SK-N-MC (cell line): ENCODE measurements at regions not wholly inside any gene's neighbourhood (a gene's known extent, or its start where the extent isn't known, plus 50 kb on each side); places are given as distances from the start of the nearest gene placed in this dataset.
"Not testable (repeated sequence)": the region's sequence is repeated elsewhere in the genome, so short reads cannot be mapped to it uniquely, and the experiment has no call there.

Source experiments
- EZH2 ChIP-seq: fragments of 200-600 bp; sonication (generic); IDR thresholded peaks from one replicate; pipeline ENCODE4 v1.6.1; 2017; ENCODE audit warnings: antibody characterized with exemption
- FOXP2 ChIP-seq: optimal IDR thresholded peaks from 2 replicates; pipeline ENCODE3; 2011; ENCODE audit warnings: mild to moderate bottlenecking, moderate library complexity; ENCODE audit not compliant: insufficient read depth; ENCODE audit errors: extremely low read length, control extremely low read depth
- POLR2AphosphoS5 ChIP-seq: IDR thresholded peaks from 2 replicates; pipeline ENCODE4 v1.6.1; 2012; ENCODE audit warnings: mild to moderate bottlenecking, low read depth, low read length, borderline replicate concordance

- TF ChIP-seq EZH2, POLR2AphosphoS5, FOXP2: not testable (repeated sequence)
These were observed 57.0 kb upstream of the NEUROD1 start for GRCh38 chr2:181737302-181737701.
